GM19023 (cell line): ENCODE measurements at regions not wholly inside any gene's neighbourhood (a gene's known extent, or its start where the extent isn't known, plus 50 kb on each side); places are given as distances from the start of the nearest gene placed in this dataset.

Experiments used
- ATAC-seq: cut with Tn5 transposase; IDR thresholded peaks from one replicate; pipeline ENCODE4 v1.9.1; 2021; ENCODE audit warnings: mild to moderate bottlenecking, moderate library complexity; ENCODE audit not compliant: unreplicated experiment

DNA sequence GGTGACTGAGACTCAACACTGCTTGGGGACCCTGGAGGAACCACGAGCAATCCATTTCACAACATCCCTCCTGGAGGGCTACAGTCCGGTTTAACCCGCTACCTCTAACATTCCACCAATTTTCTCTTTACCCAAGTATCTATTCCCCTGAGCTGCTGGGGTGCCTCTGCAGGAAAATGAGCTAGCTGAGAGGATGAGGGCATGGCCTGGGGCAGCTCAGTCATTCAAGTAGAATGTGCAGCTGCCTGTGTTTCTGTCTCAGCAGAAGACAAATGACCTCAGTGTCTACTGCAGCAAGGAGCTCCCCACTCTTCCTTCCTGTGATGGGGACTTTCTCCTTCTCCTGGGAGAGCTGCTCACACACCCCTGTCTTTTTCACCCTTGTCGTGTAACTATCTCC, 120.8 kb downstream of the ZNF518B start:
- no peak for ATAC-seq

DNA sequence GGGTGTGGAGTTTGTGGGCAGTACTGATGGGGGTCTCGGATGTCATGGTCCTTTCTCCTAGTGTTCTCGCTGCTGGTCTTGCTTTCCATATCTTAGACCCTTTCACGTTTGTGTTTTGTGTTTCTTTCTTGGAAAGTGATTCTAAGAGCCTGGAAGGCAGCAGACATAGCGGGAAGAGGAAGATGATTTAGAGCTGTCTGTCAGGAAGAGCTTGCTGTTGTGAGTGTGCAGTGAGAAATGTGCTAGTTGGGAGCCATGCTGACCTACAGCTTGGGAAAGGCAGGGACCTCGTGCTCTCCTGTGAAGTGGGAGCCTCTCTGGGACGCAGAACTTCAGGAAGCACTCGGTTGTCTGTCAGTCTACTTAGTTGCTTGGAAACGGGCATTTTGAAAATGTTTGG, 122.2 kb downstream of the ZNF518B start:
- ATAC-seq = no peak

DNA sequence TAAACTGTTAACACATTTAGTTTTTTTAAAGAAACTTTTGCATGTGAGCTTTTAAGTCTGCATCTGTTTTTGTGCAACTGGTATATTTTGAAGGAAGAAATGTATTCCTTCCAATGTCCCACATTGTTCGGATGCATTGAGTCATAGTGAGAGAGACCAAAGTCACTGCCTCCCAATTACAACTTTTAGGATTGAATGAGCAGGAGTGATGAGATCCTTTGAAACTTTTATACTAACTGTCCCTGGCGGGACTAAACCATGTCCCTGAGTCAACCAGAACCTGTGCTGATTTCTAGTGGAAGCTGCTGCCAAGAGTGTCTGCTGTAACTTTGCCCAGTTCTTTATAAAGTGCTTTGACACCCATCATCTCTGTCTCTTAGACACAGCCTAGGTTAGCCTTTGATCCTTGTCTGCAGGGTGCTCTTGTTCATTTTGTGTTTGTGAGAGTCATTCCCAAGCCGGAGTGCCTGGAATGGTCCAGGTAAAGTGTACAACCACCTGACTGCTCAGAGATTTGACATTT, 122.7 kb downstream of the ZNF518B start:
- ATAC-seq = no peak

DNA sequence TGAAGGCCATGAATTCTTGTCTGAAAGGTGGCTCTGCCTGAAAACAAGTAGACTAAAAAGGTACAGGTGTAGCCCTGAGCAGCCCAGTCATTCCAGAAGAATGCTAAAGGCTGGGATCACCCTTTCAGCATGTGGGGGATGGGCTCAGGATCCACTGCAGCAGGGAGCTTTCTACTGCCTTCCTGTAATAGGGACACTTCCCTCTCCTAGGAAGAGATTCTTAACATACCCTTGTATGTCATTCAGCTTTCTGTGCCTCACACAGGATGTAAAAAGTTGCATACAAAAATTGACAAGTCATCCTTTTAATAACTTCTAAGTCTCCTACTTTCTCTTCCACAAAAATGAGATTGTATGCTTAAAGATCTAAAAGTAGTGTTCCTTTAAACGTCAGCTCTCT, 123.3 kb downstream of the ZNF518B start:
- ATAC-seq = no peak

DNA sequence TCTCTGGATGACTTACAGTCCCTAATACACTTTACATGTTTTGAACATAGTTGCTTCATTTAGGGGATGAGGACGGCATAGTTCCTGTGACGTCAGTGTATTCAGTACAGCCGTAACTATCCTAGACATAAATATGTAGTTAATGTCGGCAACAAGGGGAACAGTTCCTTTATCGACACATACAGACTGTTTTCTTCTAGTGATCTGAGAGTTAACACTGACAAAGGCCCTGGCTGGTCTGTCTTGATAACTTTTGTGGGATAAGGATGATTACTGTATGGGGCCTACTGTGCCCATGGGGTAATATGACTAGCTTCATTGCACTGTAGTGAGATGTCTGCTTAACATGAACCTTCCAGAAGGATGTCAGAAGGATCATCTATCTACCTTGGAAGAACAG, 131.2 kb downstream of the ZNF518B start:
- ATAC-seq = no peak

DNA sequence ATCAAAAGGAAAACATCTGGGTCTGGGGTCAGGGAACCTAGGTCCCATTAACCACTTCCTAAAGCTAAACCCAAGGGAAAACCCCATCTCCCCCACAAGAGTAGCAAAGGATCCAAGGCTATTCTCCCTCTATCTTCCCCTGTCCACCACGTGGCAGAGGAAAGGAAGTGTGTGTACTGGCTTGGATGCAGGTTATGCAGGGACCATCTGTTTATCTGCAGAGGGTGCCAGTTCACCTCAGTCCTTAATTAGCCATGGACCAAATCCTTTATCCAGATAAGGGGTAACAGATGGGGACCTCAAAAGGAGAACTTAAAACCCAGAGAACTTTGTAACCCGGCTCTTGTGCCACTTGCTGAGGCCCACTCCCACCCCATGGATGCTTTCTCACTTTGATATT, 135.3 kb downstream of the ZNF518B start:
- ATAC-seq = no peak

DNA sequence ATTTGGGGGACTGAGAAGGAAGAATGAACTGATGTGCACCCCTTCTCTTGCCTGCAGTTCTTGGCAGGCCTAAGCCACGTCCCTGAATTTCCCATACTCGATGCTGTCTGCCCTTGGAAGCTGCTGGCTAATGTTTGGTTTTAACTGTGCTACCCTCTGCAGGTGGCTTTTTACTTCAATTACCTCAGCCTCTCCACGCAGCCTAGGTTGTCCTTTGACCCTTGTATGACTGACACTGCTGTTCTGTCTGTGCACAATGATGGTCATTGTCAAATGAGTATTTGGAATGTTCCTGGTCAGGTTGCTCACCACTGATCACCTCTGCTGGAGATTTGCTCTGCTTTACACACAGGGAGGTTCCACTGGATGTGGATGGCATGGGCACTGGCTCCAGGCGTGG, 137.1 kb downstream of the ZNF518B start:
- ATAC-seq = no peak

DNA sequence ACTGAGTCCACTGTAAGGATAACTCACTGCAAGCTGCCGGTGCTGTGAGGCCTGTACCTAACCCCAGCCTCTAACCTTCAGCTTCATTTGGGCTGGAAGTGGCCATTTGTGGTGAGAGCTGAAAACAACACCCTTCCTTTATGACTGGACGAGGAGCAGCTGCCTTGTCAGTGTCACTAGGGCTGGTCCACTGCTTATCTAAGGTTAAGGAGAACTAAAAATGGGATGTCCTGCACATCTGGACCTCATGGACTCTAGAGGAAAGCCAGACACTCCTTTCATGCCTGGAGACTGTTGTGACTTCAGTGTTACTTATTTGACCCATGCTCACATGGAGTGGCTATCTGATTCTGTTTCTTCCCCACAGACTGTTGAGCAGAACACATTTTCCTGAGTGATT, 139.9 kb downstream of the ZNF518B start:
- ATAC-seq = no peak

DNA sequence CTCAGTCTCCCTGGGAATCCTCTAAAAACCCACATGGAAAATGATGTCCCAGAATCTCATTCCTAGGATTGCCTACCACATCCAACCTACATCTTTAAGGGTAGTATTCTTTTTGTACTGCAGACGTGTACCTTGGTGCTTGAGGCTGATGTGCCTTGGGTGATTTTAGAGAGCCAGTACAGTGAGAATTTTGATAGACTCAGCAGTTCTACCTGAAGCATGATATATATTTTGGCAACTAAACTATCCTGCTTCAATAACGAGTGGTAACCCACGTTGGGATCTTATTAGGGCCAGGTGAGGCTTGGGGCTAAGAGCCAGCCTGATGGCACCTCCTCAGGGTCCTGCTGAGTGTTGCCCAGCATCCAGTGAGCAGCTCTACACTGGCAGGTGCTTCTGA, 140.4 kb downstream of the ZNF518B start:
- no peak for ATAC-seq

DNA sequence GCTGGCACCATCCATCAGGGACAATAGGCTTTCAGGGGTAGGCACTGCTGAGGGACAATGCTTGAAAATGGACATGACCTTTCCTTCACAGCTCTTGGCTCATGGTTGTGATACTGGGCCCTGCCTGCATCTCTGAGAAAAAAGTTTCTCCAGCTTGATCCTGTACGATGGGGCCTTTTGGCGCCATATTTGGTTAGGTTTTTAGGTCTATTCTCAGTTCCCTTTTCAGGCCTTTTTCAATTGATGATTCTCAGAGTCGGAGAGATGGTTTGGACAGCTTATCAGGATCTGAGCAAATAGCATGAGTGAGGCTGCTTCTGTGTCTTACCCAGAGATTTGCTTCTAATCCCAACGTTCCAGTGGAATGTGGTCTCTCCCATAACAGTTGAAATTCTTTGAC, 141.6 kb downstream of the ZNF518B start:
- no peak for ATAC-seq

DNA sequence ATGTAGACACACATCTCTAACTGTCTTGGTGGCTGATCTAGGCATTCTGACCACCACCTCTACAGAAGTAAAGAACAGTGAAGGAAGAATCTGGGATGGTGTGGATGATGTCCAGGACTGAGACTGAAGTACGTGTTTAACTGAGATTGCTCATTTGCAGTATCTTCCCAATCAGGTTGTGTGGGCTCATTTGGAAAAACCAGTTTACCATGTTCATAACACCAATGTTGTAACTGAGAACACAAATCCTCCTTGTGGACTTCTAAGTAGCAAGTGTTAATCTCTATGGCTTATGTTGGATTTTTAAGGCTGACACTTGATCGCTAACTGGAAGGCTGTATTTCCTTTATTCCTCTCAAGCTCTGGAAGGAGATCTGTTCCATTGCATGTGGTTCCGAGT, 144.7 kb downstream of the ZNF518B start:
- ATAC-seq = no peak

DNA sequence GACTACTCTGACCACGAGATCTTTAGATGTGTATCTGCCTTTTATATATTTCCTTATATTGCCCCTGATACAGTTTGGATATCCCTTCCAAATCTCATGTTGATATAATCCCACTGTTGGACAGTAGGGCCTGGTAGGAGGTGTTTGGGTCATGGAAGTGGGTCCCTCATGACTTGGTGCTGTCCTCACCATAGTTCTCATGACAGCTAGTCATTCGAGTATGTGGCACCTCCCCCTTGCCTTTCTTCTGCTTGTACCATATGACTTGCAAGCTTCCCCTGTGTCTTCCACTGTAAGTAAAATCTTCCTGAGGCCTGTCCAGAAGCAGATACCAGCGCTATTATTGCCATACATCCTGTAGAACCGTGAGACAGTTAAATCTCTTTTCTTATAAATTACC, 145.3 kb downstream of the ZNF518B start:
- no peak for ATAC-seq

DNA sequence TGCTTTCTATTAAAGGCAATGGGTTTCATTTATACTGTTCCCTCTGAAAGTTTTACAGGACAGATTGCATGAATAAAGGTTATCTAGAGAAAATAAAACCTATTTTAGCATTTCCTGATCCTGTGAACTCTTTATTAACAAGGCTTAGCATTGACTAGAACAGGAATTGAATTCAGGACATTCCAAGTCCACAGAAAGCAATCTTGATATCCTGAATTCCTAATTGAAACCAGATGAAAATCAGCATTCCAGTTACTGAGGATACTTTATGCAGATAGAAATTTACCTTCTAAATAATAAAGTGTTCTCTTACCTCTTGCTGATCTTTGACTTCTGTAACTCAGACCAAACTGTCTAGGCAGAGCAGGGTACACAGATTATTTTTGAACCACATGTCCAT, 151.4 kb downstream of the ZNF518B start:
- no peak for ATAC-seq

DNA sequence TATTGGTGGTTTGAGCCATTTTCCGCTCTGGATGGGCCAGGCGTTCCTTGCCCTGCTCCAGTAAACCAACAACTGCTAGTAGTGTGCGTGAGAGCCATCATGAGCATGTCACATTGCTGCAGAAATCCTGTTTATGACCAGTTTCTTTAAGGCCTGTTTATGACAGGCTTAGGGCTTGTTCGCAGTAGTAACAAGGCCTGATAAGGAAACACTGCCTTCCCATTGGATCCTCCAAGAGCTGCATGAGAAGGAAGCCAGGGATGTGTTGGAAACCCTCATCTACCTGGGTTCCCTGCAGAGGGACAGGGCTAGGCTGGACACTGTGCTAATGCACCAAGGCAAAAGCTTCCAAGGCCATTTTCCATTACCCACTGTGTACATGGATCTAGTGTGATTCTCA, 153.9 kb downstream of the ZNF518B start:
- no peak for ATAC-seq

DNA sequence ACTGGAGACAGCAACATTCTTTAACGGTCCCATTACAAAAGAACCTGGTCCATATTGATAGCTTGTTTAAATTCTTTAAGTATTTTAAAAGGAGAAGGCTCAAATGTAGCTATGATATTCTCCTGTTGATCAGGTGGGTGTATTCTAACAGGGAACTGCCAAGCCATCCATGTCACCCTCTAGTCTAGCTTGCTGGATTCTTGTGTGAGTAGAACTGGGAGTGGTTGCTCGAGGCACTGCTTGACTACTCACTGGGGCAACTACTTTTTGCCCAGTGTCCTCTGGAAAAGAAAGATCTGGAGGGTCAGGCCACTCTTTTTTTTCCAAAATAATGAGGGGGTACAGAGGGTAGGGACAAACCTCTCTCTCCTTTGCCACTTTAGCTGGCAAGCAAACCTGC, 155.1 kb downstream of the ZNF518B start:
- no peak for ATAC-seq

DNA sequence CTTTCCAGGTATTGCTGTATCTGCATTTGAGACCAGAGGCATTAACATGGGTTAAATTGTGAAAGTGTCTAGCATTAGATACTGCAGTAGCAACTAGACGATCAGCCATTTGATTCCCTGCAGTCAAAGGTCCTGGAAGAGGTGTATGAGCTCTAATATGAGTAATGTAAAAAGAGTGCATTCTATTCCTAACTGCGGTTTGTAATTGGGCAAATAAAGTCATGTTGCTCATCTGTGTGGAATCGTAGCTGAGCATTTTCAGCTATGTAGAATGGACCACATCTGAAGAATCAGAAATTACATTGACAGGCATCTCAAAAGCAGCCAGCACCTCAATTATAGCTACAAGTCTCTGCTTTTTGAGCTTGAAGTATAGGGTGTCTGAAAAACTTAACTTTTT, 157.6 kb downstream of the ZNF518B start:
- ATAC-seq = no peak

DNA sequence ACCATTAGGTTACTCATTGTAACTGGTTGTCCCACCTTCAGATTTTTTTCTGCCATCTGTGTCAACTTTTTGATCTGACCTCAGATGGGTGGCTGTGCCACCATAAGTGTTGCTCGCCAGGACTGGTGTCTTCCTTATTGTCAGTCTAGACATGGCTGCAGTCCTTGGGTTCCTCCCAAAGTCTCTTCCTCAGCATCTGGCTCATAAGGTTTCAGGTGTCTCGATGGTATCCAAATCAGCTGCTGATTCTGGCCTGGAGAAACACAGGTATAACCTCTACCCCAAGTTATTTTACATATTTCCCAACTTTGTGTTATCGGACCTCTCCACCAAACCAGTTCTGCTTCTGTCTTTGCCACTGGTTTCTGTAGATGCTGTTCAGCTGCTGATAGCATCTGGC, 158.5 kb downstream of the ZNF518B start:
- ATAC-seq = no peak

DNA sequence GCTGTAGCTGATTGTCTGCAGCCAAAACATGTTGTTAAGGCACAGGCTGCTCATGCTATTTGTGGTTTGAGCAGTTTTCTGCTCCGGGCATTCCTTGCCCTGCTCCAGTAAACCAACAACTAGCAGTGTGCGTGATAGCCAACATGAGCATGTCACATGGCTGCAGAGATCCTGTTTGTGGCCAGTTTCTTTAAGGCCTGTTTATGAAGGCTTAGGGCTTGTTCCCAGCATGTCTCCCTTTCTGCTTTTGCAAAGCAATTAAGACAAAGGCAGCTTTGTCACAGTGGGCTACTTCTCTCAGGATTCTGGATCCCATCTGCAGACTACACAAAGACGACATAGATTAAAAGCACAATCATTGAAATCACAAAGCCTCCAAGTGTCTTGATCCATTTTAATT, 160.5 kb downstream of the ZNF518B start:
- ATAC-seq = no peak

DNA sequence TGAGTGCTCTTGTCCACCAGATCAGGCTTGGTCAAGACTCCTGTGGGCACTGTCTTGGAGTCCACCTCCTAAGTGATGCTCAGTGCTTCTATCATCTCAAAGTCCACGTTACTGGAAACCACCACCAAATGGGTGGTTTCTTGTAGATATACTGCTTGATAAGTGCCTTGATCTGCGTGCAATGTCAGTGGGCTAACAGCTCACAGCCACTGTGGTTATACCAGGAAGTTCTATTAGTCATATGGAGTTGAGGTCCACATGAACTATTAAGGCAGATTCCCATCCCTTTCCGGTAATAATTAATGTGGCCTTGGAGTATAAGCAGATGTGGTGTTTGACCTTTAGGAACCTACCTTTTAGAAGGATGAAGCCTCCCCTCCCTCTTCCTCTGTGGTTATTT, 161.9 kb downstream of the ZNF518B start:
- no peak for ATAC-seq

DNA sequence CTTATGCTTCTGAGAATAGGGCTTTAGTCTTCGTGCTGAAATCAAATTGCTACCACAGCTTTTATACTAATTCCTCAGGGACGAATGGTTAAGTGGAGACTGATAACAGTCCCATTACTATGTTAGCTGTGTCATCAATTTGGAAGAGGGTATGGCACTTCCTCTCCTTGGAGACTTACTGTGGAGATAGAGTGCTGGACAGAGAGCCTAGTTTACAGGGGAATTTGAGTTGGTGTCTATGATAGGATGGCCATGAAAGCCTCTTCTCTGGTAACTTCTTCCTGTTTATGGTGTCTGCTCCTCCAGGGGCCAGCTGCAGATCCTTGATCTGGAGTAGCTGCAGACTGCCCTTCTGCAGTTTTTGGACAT, 167.7 kb downstream of the ZNF518B start:
- ATAC-seq = no peak

DNA sequence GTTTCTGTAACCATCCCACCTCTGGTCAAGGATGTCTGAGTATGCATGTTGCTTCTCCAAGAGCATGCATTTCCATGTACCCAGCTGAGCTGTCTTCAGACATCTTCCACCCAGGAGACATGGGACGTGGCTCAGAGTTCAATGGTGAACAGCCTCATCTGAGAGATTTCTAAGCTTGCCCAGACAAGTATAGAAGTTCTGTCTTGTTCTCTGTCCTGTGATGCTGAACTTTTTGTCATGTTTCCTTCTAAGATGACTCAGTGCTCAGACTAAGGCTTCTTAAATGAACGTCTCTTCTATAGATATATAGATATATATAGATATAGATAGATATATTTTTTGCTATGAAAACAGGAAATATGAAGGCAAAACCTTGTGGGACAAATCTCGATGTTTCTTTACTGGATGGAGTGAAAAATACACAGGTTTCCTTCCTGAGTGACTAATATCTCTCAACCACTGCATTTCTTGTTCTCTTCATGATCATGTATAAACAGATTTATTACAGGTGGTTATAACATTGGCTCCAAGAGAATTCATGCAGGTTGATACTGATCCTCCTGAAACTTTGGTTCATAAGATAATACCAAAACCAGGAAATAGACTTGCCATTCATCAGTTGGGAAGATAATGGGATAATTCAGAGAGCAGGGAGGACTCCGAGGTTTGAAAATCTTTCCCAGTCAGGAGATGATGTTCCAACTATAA, 168.2 kb downstream of the ZNF518B start:
- ATAC-seq = no peak

DNA sequence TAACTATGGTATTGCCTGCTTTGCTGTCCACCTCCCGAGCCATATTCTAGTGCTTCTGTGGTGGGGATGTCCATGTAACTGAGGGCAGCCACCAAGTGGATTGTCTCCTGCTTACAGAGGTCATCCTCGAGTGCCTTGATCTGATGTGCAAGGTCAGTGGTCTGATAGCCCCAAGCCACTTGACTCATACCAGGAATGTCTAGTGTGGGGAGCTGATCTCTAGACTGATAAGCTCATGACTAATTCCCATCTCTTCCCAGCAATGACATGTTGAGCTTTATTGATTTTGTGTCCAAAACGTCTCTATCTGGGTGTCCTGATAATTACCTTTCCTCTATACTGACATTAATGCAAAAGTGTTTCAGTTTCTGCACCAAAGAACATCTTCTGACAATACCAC, 168.4 kb upstream of the WDR1 start:
- ATAC-seq = no peak

DNA sequence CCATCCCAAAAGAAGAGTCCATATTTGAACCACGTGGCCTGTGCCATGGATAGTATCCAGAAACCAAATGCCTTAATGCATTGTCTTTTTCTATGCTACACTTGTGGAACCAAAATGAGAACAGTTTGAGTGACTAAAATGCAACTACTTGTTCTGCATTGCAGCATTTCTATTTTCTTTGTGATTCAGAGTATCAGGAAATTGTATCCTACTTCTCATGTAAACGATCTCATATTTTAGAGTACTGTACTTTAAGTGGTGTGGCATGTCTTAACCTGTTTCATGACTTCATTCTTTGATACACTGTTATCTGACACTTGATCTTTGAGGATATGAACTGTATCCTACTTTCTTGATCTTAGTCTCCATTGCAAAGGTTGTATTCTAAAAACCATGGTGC, 167.2 kb upstream of the WDR1 start:
- no peak for ATAC-seq
